GM19468 (cell line): ENCODE measurements at regions not wholly inside any gene's neighbourhood (a gene's known extent, or its start where the extent isn't known, plus 50 kb on each side); places are given as distances from the start of the nearest gene placed in this dataset.
"Not testable (repeated sequence)": the region's sequence is repeated elsewhere in the genome, so short reads cannot be mapped to it uniquely, and the experiment has no call there.

ENCODE experiments used
- ATAC-seq: cut with Tn5 transposase; IDR thresholded peaks from one replicate; pipeline ENCODE4 v1.9.1; 2021; ENCODE audit warnings: mild to moderate bottlenecking, moderate library complexity, moderate number of reproducible peaks; ENCODE audit not compliant: unreplicated experiment; ENCODE audit errors: extremely low read depth

- no peak for ATAC-seq
Observed at GRCh38 chr2:149800624-149801542, 213.3 kb upstream of the MMADHC start.

- no peak for ATAC-seq
Observed at GRCh38 chr2:149799013-149799705, 211.6 kb upstream of the MMADHC start.

- ATAC-seq = no peak
Observed at GRCh38 chr2:149797030-149797429, 209.5 kb upstream of the MMADHC start.

GRCh38 chr2:149789549-149789948 lies 202.0 kb upstream of the MMADHC start:
- no peak for ATAC-seq

DNA sequence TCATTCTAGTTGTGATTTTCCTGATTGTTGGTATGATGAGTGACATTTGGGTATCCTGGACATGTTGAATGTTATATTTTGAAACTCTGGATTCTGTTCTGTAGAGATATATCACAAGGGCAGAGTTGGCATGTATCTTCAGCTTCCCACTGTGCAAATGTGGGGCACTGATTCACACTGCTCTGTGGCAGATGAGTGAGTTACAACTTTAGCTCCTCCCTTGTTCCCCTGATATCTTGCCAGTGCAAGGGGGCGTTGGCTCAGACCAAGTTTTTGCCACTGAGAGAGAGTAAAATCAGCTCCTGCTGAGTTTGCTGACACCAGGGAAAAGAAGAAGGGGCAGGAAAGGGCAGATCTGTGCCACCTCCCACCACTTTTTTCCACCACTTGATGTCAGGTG lies 199.6 kb upstream of the MMADHC start:
- no peak for ATAC-seq

GRCh38 chr2:149783284-149783683 lies 195.7 kb upstream of the MMADHC start:
- no peak for ATAC-seq

DNA sequence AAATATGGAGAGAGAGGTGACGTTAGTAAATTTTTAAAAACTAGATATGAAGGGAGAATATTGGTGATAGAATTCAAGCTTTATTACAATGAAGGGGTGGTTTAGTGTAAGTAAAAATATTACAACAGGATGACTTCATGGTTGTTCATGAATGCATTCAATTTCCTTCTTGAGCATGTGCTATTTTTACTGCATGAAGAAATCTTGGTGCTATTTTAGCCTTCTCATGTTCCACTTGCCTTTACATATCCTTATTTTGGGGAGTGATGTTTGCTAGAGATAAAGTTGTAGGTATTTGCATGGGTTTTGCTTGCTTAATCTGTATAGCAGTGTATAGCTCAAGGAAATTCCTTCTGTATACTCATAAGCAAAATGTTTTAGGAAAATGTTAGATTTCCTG lies 195.0 kb upstream of the MMADHC start:
- no peak for ATAC-seq

- no peak for ATAC-seq
Observed at GRCh38 chr2:149781263-149781808, 193.8 kb upstream of the MMADHC start.

DNA sequence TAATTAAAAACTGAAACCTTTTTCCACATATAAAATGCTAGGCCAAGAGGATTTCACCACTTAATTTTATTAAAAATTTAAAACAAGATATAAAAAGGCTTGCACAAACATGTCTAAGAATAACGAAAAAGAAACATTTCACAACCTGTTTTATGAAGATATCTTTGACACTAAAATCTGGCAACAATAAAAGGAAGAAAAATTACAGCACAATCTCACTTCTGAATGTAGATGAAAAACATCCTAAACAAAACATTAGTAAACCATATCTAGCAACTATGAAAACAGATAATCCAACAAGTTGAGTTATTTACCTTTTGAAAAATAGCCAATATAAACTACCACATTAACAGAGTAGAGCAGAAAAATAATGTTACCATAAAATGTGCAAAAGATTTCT lies 185.4 kb upstream of the MMADHC start:
- ATAC-seq = no peak

DNA sequence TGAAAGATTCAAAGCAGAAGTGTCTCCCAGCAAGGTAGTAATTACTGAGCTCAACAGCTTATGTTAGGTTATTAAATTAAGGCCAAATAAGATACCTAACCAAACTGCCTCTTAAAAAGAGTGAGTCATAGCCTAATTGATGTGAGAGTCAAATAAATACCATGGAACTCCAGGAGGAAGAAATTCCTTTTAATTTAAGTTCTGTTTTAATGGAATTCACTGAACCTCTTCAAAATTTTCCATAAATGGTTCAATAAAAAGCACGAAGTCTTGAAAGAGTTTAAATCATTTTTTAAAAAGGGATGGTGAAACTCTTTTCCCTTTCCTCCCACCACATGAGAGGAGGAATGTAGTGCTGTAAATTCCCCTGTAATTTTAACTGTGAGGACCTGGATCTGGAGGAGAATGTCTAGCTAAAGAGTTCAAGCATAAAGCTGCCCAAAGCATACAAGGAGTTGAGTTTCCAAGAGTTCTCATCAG lies 180.8 kb upstream of the MMADHC start:
- no peak for ATAC-seq

DNA sequence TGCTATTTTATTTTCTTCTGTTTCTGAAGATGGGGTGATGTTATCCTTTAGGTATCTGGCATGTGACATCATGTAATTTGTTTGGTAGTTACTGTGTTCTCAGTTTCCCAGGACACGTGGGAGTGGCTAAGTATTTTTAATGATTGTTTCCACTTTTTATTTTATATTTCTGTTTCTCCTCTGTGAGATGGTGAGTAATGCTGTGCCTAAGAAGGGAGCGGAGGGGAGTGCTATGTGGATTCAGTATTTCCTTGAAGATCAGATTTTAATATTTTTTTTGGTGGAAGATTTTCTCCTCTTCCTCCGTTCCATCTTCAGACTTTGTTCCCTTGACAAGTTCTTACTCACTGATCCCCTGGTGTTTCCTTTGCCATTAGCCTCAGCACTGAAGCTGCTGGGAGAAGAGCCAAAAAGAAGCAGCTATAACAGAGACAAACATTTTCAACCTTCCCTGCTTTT lies 180.0 kb upstream of the MMADHC start:
- no peak for ATAC-seq

DNA sequence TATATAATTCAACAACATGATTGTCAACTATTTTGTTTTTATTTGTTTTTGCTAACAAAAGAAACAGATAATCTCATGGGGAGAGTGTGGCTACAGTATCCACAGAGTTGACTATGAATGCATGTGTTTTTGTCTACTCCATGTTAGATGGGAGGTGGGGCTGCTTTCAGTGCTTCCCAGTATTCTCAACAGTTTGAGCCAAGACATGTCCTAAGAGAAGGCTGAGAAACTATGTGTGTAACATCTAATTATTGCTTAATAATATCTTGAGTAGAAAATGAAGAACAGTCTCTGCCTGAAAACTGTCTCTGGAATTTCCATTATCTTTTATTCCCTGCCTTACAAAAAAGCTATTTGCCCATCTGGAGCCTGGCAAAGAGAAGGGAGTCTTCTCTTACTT lies 178.8 kb upstream of the MMADHC start:
- ATAC-seq = no peak

GRCh38 chr2:149765636-149766035 lies 178.1 kb upstream of the MMADHC start:
- ATAC-seq = no peak

DNA sequence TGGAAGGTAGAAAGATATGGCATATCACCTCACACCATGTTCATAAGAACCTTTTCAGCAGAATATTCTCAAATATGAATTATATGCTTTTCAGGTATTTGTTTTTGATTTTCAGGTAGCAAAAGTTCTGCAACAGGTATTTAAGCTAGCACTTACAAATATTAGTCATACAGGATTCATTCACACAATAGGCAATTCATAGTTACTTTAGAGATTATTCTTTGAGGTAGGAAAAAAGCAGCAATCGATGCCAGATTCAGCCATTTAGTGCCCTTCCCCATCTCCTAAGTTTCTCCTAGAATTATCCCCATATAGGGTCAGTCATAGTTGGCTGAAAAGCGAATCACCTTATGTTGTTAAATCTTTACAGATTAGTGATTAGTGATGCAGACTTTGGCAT lies 177.4 kb upstream of the MMADHC start:
- no peak for ATAC-seq

- no peak for ATAC-seq
Observed at GRCh38 chr2:149763358-149763757, 175.8 kb upstream of the MMADHC start.

GRCh38 chr2:149761611-149762010 lies 174.0 kb upstream of the MMADHC start:
- no peak for ATAC-seq

DNA sequence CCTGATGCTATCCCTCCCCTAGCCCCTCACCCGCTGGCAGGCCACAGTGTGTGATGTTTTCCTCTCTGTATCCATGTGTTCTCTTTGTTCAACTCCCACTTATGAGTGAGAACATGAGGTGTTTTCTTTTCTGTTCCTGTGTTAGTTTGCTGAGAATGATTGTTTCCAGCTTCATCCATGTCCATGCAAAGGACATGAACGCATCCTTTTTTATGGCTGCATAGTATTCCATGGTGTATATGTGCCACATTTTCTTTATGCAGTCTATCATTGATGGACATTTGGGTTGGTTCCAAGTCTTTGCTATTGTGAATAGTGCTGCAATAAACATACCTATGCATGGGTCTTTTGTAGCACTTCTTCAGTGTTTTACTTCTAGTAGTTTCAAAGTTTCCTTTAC lies 171.8 kb upstream of the MMADHC start:
- not testable (repeated sequence) for ATAC-seq

DNA sequence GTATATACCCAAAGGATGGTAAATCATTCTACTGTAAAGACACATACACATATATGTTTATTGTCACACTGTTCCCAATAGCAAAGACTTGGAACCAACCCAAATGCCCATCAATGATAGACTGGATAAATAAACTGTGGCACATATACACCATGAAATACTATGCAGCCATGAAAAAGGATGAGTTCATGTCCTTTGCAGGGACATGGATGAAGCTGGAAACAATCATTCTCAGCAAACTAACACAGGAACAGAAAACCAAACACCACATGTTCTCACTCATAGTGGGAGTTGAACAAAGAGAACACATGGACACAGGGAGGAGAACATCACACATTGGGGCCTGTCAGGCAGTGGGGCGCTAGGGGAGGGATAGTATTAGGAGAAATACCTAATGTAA lies 167.1 kb upstream of the MMADHC start:
- not testable (repeated sequence) for ATAC-seq

DNA sequence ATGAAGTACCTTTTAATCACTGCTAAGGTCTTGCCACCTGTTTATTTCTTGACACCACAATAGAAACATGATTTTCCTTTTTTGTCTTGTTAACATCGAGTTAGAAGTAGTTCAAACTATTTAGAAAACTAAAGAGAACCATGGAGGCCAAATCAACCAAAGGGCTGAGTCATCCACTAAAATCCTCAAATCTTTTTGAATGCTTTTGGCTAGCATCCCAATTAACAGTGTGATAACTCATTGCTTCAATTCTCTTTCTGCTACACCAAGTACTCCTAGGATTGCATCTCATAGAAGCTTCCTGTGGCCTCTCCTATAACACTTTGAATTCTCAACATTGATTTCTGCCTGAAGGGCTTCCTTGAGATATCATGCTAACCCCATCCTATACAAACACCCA lies 159.9 kb upstream of the MMADHC start:
- ATAC-seq = no peak

GRCh38 chr2:149745396-149746230 lies 158.0 kb upstream of the MMADHC start:
- no peak for ATAC-seq
